IMR-90 (cell line): ENCODE measurements at regions not wholly inside any gene's neighbourhood (a gene's known extent, or its start where the extent isn't known, plus 50 kb on each side); places are given as distances from the start of the nearest gene placed in this dataset.
"Not testable (repeated sequence)": the region's sequence is repeated elsewhere in the genome, so short reads cannot be mapped to it uniquely, and the experiment has no call there.

Experiments
- RFX5 ChIP-seq: IDR thresholded peaks from 2 replicates; pipeline ENCODE4 v1.8.0; 2012; ENCODE audit warnings: low read depth, mild to moderate bottlenecking, low read length, moderate library complexity
- TF ChIP-seq, protein P1 (sequence below): fragments of 150-350 bp; IDR thresholded peaks from 2 replicates; pipeline ENCODE4 v1.6.1; 2017; ENCODE audit warnings: mild to moderate bottlenecking, antibody characterized with exemption, low read length, low read depth

- TF ChIP-seq RFX5: not testable (repeated sequence)
- TF ChIP-seq, protein P1, sequence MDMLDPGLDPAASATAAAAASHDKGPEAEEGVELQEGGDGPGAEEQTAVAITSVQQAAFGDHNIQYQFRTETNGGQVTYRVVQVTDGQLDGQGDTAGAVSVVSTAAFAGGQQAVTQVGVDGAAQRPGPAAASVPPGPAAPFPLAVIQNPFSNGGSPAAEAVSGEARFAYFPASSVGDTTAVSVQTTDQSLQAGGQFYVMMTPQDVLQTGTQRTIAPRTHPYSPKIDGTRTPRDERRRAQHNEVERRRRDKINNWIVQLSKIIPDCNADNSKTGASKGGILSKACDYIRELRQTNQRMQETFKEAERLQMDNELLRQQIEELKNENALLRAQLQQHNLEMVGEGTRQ: not testable (repeated sequence)
Measured at GRCh38 chr17:15860774-15861173, 84.2 kb upstream of the ADORA2B start.
